ENCODE measurements at regions not wholly inside any gene's neighbourhood (a gene's known extent, or its start where the extent isn't known, plus 50 kb on each side); places are given as distances from the start of the nearest gene placed in this dataset.

DNA sequence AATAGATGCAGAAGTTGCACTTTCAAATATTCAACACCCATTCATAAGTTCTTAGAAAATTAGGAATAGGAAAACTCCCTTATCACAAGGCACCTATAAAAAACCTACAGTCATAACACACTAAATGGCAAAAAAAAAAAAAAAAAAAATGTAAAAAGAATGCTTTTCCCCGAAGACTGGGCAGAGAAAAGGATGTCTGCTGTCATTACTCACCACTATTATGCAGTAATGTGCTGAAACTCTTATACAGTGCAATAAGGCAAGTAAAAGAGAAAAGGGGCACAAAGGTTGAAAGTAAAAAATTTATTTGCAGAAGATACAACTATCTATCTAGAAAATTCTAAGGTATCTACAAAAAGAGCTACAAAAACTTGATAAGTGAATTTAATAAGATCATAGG is 607.8 kb upstream of the ARID1B start:
- in situ Hi-C loops (cut with MboI; ENCODE audit: low sequenced_read_pairs): no loop called here

DNA sequence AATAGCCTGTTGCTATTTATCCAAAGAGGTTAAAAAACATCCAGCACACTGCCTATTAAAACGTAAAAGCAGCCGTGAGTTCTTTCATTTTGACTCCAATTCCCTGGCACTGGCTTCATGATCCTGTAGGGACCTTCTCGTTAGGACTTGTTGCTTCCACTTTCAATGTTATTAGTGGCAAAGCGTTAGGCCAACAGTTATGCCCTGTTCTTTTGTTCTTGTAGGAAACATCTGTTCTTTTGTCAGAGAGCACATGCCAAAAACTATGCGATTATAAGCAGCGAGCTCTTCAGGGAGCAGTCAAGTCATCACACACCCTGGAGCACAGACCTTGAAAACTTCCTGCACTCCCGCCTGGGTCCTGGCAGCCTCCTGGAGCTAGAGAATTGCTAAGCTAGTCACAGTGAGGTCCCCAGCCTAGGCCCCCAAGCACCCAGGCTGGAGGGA is 609.5 kb upstream of the ARID1B start:
- in situ Hi-C loops (cut with MboI; ENCODE audit: low sequenced_read_pairs): no loop called here

DNA sequence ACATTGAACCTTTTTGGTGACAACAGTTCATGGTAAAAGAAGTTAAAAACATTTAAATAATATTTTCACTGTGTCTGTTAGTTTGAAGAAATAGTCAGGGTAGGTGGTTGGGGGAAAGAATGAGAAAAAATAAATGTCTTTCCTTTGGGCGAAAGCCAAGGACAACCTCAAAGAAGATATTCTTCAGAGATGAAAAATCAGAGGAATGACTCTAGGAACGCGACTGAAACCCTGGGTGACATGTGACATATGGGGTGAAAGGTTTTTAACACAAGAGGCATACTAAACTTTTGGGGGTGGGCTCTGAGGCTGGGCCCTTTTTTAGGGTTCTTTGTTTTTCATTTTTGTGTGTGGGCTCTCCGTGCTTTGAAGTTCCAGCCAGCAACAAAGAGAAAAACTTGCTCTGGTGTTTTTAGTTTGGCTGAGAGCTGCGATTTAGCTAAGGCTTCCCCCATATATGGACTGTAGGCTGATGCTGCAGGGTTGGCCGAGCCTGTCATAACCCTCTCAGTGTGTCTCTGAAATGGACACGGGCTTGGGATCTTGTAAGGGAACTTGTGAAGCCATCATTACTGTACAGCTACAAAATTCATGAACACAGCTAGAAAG is 610.1 kb upstream of the ARID1B start:
- in situ Hi-C loops (cut with MboI; ENCODE audit: low sequenced_read_pairs): no loop called here

DNA sequence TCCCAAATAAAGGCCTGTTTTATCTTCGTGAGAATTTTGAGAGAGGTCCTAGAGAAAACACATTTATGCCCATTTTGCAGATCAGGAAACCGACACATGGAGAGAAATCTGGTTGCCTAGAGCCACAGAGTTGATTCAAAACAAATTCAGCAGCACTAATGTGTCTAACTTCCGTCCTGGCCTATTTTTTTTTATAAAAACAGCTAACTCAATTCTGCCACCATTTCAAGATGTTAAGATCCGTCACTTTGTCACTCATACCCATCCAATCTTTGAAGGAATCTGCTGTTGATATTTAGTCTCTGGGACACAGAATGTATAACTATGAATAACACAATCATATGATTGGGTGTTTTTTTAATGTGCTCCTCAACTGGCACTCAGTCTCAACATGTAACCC is 611.1 kb upstream of the ARID1B start:
- in situ Hi-C loops (cut with MboI; ENCODE audit: low sequenced_read_pairs): no loop called here

DNA sequence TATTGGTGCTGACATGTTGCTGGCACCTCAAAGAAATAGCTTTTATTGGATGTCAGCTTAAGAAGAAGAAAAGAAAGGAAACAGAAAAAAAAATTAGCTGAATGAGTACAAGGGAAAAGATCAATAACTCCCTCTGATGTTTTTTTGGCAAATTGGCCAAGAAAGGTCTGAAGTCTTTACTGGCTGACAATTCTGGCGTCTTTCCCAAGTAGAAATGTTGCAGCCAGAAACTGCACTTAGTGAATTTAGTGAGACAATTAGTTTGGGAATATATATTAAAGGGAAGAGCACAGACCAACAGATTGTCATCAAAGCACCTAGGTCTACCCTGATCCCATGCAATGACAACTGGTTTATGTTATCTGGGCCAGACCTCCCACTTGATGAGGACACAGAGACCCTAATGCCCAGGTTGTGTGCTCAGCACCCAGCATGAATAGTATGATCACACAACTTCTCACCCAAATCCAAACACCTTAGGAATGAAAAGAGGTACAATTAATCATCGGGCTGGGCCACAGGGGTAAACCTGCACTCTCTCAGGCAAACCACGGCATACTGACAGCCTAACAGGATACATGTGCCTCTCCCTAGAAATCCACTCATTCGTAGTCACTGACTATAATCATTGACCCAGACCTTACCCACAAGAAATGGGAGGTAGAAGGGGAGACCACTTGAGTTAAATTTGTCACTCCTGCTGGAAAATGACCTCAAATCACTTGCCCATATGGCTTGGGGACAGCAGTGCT is 612.3 kb upstream of the ARID1B start:
- in situ Hi-C loops (cut with MboI; ENCODE audit: low sequenced_read_pairs): no loop called here

DNA sequence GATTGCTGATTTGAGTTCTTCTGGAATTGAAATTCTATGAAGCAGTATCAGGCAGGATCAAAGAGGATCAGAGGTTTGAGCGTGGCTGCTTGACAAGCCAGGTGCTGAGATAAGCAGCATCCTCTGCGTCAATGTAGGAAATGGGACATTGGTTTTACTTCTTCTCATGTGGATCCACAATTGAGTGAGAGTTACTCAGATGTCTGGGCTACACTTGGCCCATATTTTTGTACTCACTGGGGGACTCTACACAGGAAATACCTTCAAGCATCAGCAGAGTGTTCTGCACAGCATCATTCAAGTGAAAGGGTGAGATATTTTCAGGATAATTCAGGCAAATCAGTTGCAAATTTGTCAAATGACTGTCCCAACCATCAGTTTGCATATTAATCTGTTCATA is 613.9 kb upstream of the ARID1B start:
- in situ Hi-C loops (cut with MboI; ENCODE audit: low sequenced_read_pairs): no loop called here

DNA sequence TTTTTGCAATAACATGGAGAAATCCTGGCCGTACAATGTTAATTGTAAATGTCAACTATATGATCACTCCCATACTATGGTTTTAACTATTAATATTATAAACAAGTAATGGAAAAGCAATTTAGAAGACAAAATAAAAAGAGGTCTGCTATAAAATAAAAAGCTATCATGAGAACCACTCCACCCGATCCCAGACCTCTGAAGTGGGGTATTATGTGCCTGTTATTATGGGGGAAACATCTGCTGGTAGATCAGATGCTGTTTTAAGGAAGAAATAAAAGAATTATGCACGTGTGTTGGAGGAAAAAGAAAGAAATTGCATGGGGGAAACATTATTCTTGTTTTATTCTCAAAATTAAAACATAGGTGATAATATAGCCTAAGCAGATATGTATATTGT is 615.7 kb upstream of the ARID1B start:
- in situ Hi-C loops (cut with MboI; ENCODE audit: low sequenced_read_pairs): no loop called here

DNA sequence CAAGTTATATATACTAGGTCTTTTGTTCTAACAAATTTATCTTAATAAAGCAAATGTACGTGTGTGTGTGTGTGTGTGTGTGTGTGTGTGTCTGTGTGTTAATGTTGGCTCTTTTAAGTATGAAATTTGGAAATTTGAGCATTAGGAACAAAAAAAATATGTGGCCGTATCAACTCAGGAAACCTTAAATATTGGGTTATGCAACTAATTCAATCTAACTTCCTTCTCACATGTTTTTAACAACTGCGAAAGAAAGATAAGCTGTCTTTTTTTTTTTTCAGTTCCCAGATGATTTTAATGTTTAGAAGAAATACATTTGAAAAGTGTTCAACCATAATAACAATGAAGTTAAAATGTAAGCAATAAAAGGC is 616.4 kb upstream of the ARID1B start:
- in situ Hi-C loops (cut with MboI; ENCODE audit: low sequenced_read_pairs): no loop called here

DNA sequence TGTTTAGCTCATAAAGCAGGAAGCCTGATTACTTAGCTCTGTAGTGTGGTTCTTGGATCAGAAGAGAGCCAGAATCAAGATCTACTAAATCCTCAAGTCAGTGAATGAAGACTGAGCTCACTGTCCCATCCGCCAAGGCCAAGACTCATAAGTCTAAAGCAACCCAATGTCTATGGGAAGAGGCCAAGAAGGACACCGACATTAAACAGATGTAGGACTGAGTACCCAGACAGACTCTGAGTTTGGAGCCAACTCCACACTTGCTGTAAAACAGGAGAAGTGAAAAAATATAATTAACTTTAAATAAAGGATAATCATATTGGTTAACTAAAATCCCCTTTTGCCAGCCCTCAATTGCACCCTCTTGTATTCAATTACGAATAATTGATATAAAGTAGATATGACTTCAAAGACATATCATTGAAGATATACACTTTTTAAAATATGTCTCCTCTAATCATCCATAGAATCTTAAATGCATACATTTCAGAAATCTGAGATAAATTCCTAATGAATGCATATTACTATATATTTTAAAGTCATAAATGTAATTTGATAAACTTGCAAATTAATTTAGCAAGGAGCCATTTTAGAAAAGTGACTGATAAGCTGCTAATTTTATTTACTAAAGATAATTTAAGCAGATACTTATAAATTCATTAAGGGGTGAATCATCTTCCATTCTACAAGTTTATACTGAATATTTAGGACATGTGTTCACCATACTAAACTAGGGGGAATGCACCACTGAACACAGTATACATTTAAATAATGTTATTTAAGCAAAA is 617.0 kb upstream of the ARID1B start:
- in situ Hi-C loops (cut with MboI; ENCODE audit: low sequenced_read_pairs): no loop called here

DNA sequence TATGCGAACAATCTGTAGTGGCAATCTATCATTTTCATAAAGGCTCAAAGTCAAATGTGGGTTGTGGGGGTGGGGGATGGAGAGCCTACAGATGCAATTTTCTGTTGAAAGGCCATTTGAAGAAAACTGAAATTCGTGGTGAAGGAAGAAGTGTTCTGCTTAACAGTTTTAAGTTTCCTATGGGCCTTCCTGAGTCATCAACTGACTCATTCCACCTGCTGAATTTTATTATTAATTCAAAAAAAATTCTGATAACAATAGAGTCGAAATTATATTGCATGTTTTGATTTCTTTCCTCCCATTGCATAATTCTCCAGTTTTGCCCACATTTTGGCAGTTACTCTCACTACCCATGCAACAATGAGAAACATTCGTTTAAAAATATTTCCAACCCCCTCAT is 622.3 kb upstream of the ARID1B start:
- in situ Hi-C loops (cut with MboI; ENCODE audit: low sequenced_read_pairs): no loop called here

DNA sequence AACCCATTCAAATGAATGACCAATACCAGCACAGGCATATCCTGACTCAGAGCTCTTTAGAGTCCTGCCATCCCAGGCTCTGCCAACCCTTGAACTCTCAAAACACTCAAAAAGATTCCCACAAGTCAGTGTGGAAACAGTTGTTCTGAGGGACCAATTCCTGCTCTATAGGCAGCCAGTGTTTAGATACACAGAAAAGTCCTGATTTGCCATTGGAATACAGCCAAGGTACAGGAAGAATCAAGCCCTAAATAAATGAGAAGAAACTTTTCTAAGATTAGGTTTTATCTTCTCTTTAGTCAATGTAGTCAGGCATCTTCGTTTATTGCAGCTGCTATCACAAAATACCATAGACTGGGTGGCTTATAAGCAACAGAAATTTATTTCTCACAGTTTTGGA is 626.8 kb upstream of the ARID1B start:
- in situ Hi-C loops (cut with MboI; ENCODE audit: low sequenced_read_pairs): no loop called here

DNA sequence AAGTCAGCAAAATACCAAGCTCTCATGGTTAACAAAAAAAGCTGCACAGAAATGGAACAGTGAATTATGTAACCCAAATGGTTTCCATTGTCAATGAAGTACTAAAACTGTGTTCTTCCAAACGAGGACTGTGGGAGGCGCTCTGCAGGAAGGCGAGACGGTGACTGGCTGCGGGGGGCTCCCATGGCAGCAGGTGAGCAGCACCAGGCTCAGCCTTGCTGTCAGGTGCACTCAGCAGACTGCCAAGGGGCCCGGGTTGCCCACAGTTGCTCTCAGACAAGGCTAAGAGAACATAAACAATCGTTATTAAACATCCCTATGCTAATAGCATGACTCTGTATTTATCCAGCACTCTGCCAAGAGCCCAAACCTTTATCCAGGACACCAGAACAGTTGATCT is 630.3 kb upstream of the ARID1B start:
- in situ Hi-C loops (cut with MboI; ENCODE audit: low sequenced_read_pairs): no loop called here

DNA sequence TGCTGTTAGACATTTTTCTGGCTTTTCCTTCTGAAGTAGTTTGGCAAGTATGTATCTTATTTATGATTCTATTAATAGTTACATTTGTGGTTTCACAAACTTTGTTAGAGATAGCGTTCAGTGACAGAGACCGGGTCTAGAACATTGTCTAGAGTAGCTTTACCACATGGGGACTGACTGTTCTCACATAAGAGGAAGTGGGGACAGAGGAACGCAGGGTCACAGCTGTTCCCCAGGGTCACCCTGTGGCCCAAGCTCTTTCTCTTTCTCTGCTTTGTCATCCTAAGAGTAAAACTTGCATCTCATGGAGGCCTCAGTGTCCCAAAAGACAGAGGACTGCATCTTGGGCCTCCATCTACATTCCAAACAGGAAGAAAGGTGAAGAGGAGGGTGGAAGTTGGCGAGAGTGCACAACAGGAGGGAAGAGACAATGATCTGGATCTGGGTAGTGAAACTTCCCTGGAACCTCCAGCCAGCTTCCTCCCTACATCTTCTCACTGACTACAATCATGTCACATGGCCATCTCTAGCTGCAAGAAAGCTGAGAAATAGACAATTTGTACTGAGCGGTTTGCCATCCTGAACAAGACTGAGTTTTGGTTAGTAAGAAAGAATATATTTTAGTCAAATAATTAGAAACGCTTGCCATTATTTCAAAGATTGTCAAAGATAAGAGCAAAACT is 645.8 kb upstream of the ARID1B start:
- in situ Hi-C loops (cut with MboI; ENCODE audit: low sequenced_read_pairs): no loop called here

DNA sequence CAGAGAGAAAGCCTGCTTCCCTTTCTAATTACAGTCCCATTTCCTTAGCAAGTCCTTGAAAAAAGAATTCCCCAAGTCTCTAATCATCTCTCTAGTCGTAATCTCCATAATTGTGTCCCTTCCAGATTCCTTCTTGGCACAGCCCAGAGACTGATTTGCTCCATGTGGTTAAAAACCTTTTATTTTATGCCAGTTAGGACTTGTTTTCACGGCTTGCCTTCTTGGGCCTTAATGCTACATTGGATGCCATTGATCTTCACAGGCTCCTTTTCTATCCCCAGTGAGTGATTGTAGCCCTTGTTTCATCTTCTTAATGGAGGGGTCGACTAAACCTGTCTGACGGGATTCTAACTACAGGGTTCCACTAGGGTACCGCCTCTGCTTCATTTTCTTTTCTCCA is 650.6 kb upstream of the ARID1B start:
- in situ Hi-C loops (cut with MboI; ENCODE audit: low sequenced_read_pairs): no loop called here

DNA sequence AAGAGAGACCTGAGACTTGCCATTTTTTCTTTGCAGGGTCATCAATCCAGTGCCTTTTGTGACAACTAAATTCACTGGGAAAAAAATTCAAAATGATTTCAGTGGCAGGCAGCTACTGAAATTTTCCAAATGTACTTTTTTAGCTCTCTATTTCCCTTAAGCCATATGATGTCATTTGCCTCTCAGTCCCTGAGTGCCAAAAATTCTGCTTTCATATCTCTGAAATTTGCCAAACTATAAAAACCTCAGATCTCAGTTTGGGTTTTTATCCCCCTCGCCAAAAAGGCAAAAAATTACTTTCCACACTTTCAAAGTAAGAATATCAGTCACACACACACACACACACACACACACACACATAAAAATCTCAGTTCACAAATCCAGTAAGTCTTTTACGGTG is 651.3 kb upstream of the ARID1B start:
- in situ Hi-C loops (cut with MboI; ENCODE audit: low sequenced_read_pairs): no loop called here

DNA sequence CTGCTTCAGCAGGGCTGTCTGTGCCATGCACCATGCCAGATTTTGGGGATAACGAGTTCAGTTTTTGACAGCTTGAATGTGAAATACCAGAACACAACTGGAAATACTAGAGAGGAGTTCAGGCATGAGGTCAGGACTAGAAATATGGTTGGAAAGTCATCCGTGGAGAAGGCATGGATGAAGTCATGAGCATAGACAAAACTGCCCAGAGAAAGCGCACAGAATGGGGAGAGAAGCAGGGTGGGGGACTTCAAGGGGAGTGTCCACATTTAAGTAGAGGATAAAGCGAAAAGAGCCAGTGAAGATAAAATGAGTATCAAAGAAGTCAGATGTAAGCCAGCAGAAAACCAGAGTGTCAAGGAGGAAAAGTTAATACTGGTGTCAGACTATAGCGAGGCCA is 653.4 kb upstream of the ARID1B start:
- in situ Hi-C loops (cut with MboI; ENCODE audit: low sequenced_read_pairs): no loop called here

DNA sequence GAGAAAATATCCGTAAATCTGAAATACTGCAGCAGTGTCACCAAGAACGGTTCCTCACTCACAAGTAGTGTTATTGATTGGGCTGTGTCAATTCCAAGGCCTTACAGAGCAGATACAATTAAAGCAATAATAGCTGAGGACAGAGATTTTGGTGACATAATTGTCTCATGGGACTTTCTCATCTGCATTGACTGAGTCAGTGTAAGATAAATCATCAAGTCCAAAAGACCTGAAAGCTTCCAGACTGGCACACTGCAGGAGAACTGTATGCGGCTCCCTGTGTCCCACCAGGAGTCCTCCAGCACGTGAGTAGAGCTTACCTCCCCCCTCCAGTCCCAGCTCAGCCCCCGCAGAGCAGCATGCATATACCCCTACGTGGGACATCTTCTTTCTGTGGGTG is 655.2 kb upstream of the ARID1B start:
- in situ Hi-C loops (cut with MboI; ENCODE audit: low sequenced_read_pairs): no loop called here

DNA sequence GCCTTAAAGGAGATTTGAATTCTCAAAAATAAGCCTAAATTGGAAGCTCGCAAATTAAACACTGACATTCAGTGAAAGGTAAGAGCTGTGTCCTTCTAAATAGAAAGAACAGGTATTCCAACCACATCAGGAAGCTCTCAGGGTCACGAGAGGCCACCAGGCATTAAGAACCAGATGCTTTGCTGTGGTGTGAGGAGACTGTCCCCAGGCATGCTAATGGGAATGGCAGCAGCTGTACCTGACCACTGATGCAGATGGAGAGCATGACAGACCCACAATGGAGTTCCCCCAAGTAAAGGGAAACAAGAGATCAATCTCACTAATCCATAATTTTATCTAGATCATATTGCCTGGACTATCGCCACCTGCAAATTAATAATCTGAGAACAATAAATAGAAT is 658.9 kb upstream of the NOX3 start:
- in situ Hi-C loops (cut with MboI; ENCODE audit: low sequenced_read_pairs): no loop called here

DNA sequence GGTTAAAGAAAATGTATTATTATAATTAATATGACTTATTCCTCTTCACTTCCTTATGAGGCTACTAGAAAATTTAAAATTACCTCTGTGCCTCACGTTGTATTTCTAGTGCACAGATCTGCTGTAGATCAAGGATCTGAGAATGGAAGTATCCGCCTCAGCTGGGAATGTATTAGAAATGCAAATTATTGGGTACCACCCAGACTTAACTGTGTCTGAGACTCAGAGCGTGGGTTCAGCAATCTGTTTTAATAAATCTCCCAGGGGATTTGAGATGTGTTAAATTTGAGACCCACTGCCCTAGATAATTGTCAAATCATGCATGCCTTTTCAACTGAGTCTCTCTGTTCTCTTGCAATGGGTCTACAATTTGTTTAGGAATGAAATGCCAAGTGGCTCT is 658.0 kb upstream of the NOX3 start:
- in situ Hi-C loops (cut with MboI; ENCODE audit: low sequenced_read_pairs): no loop called here

DNA sequence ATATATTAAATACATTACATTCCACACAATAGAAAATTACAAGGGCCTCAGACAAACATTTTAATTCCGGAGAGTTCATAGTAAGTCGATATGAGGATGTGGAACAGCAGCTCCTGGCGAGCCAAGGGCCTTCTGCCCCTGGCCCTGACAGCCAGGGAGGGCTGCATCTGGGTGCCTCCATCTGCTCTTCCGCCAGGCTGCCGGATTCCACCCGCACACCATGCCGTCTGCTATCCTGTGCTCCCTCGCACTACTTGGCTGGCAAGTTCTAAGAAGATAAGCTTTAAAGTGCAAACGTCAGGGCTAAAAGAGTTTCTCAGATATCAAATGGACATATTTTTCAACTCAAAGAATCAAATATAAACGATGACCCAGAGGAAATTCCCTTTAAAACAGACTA is 656.3 kb upstream of the NOX3 start:
- in situ Hi-C loops (cut with MboI; ENCODE audit: low sequenced_read_pairs): no loop called here

DNA sequence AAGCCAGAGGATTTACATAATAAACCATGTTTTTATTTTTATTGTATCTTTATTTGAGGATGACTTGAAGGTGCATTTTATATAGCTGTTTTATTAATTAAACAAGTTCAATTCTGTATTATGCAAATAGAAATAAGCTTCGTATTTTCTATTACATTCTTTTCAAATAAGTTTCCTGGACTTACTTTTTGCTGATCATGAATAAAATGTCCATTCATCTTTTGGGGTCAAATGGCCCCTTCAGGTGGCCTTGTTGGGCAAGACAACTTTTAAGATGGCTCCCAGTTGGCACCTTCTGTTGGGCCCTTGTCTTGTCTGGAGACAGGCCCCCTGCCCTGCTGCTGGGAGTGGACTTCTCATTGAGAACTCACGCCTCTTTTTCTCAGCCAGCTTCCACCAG is 654.6 kb upstream of the NOX3 start:
- in situ Hi-C loops (cut with MboI; ENCODE audit: low sequenced_read_pairs): no loop called here

DNA sequence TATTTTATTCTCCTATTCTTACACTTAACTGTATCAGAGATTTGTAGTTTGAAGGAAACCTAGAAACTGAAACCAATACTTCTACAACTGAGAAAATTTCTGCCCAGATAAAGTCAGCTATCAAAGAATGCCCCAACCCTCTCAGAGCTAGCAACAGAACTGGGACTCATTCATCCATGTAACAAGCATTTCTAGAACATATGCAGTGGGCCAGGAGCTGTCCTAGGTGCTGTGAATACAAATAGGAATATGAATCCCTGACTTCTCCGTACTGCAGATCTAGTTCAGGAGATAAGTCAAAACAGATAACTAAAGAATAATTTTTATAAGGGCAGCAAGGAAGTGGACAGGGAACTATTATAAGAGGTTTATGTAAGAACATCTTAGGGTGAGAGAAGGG is 654.1 kb upstream of the NOX3 start:
- in situ Hi-C loops (cut with MboI; ENCODE audit: low sequenced_read_pairs): no loop called here
